Stimulated activated CD8-positive, alpha-beta memory T cell treated with anti-CD3 and anti-CD28 coated beads, Interleukin-2, amount 100 ng/mL, for 1 hour (primary cell): ENCODE measurements at regions not wholly inside any gene's neighbourhood (a gene's known extent, or its start where the extent isn't known, plus 50 kb on each side); places are given as distances from the start of the nearest gene placed in this dataset.
"Not testable (repeated sequence)": the region's sequence is repeated elsewhere in the genome, so short reads cannot be mapped to it uniquely, and the experiment has no call there.

ENCODE experiments used
- DNase-seq, 2 donors: peaks; one replicate each; pipeline ENCODE4 v3.0.0-alpha.2; 2020; ENCODE audit warnings: low read depth in 2 of 2

DNA sequence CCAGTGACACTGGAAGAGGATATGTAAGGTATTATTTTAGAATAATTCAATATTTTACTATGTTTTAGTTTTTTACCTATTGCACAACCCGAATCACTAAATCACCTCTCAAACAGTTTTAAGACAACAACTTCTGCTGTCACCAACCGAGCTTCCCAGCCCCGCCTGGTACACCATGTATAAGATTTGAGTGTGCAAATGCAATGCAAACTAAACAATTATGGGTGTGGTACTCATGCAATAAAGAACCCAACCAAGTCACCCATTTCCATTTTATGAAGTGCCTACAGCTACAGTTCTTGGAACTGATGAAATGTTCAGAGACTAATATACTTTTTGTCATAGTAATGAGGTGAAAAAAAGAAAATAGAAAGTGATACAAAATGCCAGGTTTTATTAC, 256.2 kb downstream of the TAFA4 start:
- DNase-seq = no peak

DNA sequence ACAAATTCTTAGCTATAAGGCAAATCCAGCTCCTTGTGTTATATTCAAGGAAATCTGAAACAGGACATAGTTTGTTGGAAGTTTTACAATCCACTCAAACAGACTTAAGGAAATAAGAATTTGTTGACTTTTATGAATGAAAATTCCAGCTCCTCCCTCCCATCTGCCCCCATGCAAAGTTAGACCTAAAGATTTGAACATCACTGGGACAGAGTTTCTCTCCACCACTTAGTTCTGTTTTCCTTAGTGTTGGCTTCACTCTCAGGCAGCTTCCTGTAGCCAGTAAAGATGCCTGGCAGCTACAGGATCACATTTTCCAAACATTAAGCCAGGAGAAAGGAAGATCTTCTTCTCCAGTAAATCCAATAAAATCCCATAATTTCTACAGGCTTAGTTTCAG, 265.0 kb downstream of the TAFA4 start:
- no peak for DNase-seq

- DNase-seq = no peak
Measured at GRCh38 chr3:68666429-68667136, 265.8 kb downstream of the TAFA4 start.

- DNase-seq = no peak
Measured at GRCh38 chr3:68664276-68664675, 268.1 kb downstream of the TAFA4 start.

GRCh38 chr3:68662176-68662575, 270.2 kb downstream of the TAFA4 start:
- DNase-seq = no peak

DNA sequence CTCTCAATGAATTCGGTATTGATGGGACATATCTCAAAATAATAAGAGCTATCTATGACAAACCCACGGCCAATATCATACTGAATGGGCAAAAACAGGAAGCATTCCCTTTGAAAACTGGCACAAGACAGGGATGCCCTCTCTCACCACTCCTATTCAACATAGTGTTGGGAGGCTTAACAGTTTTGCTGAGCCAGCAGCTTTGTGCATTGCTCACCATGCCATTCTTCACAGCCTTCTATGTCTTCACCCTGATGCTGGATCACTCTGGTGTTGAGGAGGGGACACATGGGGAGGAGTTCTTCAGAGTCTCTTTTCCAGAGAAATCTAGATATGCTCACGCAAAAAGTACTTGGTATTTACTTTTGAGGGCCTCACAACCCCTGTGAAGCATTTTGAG, 281.7 kb downstream of the TAFA4 start:
- DNase-seq = not testable (repeated sequence)

DNA sequence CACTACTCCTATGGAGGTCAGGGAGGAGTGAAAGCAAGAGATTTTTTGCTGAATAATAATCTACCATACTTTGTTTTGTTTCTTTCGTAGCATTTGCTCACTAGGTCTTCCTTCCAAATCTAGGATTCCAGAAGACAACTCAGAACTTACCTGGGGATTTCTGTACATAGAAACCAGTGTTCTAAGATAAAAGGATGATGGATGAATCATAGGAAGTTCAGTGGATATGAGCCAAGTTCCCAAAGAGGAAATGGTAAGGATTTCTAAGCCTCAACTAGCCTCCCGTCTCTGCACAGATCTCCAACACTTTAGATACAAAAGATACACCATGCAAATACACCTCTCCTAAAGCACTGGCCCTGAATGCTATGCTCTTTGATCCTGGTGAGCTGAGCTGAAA, 283.9 kb downstream of the TAFA4 start:
- no peak for DNase-seq

GRCh38 chr3:68631850-68632545, 300.3 kb downstream of the TAFA4 start:
- DNase-seq = no peak

- DNase-seq = no peak
Measured at GRCh38 chr3:68620211-68620610, 312.1 kb downstream of the TAFA4 start.

DNA sequence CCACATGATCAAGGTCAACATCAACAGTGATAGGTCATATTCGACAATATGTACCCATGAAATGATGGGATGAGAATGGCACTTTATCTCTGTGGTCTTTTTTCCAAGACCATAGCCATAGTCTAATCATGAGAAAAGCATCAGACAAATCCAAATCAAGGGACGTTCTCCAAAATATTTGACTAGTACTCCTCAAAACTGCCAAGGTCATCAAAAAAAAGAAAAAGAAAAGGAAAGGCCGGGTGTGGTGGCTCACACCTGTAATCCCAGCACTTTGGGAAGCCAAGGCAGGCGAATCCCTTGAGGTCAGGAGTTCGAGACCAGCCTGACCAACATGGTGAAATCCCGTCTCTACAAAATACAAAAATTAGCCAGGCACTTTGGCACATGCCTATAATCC, 318.3 kb downstream of the TAFA4 start:
- no peak for DNase-seq

GRCh38 chr3:68571321-68571720, 361.0 kb downstream of the TAFA4 start:
- DNase-seq = no peak

DNA sequence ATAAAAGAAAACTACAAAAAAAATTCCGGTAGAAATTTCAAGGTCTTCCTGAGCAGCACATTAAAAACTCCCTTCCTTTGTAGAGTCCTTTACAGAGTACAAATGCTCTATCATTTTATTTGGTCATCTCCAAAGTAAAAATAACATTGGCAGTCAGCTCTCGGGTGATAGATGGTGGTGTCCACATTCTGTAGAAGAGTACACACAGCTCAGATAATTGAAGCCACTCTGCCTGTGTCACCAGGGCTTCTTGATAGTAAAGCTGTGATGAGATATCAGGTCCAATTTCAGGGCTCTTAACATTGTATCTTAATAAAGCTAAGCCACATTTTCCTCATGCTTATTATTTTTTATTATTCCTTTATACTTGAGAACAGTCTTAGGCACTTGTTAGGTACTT, 371.6 kb downstream of the TAFA4 start:
- no peak for DNase-seq

DNA sequence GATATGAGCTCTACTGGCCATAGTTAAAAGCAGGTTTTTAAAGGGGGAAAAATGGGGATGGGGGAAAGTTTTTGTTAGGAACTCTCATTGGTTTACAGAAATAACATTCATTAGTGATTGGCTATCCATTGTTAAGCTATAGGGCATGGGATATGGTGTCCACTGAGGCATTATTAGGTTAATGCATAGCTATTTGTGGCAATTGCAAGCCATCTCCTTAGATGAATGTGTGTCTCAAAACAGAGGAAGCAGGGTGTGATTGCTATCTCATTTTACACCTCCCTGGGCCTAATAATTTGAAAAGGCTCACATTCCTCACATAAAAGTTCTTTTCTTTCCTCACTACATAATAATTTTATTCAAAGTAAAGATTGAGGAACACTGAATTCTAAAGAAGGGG, 396.6 kb downstream of the TAFA4 start:
- no peak for DNase-seq

GRCh38 chr3:68523330-68523729, 409.0 kb downstream of the TAFA4 start:
- DNase-seq = no peak

DNA sequence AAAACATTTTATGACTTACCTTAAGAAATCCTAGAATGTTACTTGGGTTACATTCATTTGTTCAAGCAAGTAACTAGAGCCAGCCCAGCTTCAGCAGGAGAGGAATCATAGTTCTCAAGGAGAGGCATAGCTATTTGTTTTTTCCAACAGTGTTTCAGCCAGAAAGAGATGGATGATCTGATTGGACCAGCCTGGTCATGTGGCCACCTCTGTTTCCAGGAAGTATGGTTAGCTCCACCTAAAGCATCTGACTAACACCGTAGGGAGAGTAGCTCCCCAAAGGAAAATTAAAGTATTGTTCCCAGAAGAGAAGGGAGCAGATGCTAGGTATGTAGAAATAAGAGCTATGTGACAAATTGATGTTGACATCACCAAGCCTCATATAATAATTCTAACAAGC, 417.1 kb downstream of the TAFA4 start:
- no peak for DNase-seq

DNA sequence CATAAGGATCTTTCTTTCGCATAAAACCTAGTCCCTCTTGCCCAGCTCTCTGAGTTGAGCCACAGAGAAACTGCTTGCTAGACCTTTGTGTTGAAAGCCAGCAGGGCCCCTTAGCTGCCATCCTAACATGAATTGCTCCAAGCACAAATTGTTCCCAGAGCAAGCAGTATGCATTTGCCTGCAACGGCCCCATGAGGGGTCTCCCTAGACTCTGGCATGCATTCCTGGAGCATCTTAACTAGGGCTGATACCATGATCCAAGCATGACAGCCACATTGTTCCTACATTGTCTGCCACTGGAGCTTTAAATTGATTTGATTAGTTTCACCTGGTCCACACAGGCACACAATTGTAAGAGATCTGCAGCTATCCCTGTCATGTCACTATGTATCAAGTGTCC, 428.1 kb downstream of the TAFA4 start:
- no peak for DNase-seq

- not testable (repeated sequence) for DNase-seq
Measured at GRCh38 chr3:68485845-68486244, 446.5 kb downstream of the TAFA4 start.

GRCh38 chr3:68485051-68485450, 447.3 kb downstream of the TAFA4 start:
- DNase-seq = no peak

GRCh38 chr3:68483601-68484000, 448.7 kb downstream of the TAFA4 start:
- no peak for DNase-seq

DNA sequence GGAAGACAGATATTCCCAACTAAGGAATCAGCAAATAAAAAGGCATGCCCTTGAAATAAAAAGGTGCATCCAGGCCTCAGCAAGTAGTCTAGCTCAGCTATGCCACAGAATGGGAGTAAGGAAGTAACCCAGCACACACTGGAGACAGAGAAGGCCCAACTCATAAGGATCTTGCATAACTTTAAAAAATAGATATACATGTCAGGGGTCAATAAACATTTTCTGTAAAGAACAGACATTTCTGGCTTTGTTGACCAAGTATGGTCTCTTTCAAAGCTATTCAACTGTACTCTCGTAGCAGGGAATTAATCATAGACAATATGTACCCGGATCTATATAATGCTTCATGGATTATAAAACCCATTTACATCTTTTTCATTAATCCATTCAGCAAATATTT, 449.3 kb downstream of the TAFA4 start:
- no peak for DNase-seq

DNA sequence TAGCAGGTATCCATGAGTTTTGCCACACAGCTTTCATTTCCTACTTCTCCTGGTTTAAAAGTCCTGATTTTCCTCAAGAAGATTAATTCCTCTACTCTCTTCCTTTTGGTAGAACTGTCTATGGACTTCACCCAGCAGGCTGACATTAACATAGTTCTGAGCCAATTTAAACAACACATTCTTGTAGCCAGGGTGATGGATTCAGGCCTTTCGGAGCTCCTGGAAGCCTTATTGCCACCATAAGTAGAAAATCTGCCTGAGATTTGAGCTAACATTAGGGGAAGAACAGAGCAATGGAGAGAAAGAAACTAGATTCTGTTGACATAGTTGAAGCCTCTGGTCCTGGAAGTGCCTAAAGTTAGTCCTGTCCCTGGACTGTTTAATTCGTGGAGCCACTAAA, 449.8 kb downstream of the TAFA4 start:
- no peak for DNase-seq

GRCh38 chr3:68479779-68480178, 452.6 kb downstream of the TAFA4 start:
- DNase-seq = no peak

DNA sequence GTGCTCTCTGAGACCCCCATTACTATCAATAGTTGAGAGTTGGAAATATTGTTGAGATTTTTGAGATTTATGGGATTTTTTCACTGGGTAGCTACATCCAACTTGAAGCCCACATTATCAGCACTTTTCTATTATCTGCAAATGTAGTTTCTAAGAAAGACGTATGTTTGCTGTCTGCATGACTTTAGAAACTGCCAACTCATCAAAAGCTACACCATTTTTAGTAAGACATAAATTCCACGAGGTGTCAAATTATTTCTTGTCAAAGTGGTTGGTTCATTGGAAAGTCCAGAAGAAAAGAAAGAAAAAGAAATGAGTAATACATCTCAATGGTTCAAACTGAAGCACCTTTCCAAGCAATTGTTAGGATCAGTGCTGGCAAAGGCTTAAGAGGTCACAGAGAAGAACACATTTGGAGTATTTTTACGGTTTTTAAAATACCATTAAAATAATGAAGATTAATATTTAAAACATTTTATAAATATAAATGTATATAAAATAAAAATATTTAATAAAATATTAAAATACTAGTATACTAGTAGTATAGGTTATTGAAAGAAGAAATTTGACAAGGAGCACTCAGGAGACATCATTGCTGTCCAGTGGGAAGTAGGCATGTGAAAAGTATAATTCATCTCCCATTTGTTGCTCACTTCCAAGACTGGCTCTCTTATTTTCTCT, 463.5 kb downstream of the TAFA4 start:
- DNase-seq = no peak
